GM21737 (cell line): ENCODE measurements at regions not wholly inside any gene's neighbourhood (a gene's known extent, or its start where the extent isn't known, plus 50 kb on each side); places are given as distances from the start of the nearest gene placed in this dataset.

Source experiments
- ATAC-seq: cut with Tn5 transposase; IDR thresholded peaks from one replicate; pipeline ENCODE4 v1.9.1; 2021; ENCODE audit warnings: mild to moderate bottlenecking, moderate library complexity; ENCODE audit not compliant: unreplicated experiment

- ATAC-seq, result no peak
Observed at GRCh38 chr2:106941372-106941993, 55.5 kb upstream of the ST6GAL2 start.

DNA sequence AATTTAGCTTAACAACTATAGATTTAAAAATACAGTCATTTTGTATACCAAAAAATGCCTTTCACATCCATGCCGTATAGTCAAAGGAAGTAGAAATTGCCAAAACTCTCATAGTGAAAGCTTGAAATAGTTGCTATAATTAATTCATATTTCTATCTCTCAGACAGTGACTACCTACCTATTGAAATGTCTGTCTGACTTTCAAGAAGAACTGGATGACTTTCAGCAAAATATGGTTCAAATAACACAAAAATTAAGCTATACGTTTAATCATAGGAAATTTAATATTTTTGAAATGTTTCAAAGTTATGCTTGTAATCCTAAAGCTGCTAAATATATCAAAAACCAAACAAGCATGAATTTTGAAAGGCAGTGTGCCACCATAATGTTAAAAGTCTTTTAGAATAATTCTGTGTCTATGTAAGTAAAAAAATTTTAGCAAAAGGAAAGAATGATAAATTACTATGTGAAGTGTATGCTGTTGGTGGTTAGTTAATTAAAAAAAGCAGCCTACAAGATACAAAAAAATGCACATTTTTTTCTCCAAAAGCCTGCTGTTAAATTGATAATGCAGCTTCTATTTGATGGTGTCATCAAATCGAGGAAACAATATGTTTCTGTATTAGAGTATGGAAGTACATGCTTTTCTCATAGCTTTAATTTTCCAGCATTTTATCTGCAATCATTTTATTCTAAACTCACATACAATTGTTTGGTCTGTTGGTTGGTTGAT, 57.7 kb upstream of the ST6GAL2 start:
- no peak for ATAC-seq

DNA sequence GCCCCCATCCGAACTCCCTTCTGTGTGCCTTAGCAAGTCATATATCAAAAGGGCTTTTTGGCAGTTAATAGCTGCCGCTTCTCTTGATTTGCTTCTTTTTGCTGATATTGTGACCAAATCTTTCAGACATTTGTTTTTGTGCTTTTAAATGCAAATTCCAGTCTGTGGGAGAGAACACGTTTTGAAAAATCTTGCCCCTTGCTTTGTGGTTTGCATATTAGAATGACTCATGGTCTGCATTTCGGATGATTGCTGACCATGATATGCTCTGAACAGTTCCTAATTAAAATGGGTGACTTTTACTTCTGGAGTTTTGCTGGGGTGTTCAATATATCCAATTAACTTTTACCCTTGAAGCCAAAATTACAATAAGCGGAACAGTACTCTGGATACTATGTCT, 58.2 kb upstream of the ST6GAL2 start:
- no peak for ATAC-seq

- no peak for ATAC-seq
Observed at GRCh38 chr2:106948540-106948939, 62.6 kb upstream of the ST6GAL2 start.

DNA sequence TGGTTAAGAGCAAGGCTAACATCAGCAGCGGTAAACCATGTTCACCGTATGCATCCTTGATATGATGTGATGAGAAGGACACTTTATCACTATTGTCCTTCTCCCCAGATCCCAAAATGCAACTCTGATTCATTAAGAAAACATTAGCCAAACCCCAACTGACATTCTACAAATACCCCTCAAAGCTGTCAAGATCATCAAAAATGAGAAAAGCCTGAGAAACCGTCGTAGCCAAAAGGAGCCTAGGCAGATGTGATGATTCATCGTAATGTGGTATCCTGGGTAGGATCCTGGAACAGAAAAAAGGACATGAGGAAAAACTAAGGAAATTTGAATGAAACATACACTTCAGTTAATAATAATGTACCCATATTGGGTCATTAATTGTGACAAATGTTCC, 67.3 kb upstream of the ST6GAL2 start:
- ATAC-seq, result no peak

GRCh38 chr2:106953779-106954178, 67.8 kb upstream of the ST6GAL2 start:
- ATAC-seq, result no peak

DNA sequence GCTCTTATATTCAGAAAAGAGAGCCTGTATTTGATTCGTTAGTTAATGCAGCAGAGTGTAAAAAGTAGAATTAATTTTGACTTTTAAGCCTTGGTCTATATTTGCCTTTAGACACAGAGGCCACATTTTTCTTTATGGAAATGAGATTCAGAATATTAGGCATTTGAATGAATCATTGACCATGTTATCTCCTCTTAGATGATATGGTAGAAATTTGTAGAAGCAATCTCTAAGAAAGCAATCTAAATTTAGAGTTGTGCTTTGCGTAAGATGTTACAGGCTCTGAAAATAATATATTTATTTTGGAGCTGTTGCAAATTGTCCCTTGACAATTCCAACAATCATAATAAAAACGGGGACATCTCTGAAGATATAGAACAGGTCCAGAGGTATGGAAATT, 68.3 kb upstream of the ST6GAL2 start:
- ATAC-seq, result no peak

- ATAC-seq, result no peak
Observed at GRCh38 chr2:106956416-106956815, 70.4 kb upstream of the ST6GAL2 start.

DNA sequence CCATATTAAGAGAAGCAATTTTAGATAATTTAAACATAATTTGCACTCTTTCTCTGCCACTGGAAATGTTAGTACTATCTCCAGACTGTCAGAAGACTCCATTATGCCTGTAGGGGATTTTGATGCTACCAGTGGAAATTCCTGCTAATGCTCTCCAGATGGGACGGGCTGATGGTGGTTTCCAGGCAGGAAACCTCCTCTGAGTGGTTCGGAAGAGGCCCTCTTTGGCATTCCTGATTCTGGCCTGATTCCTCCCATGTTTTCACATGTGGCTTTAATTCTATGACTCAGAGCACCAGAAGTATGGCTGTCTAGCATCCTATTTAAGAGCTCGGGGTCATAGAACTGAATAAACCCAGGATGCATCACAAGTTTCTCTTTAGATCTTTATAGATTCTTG, 70.9 kb upstream of the ST6GAL2 start:
- ATAC-seq, result no peak

- no peak for ATAC-seq
Observed at GRCh38 chr2:106959975-106960682, 74.2 kb upstream of the ST6GAL2 start.

GRCh38 chr2:106960683-106961161, 74.8 kb upstream of the ST6GAL2 start:
- ATAC-seq, result no peak

GRCh38 chr2:106961328-106961727, 75.4 kb upstream of the ST6GAL2 start:
- ATAC-seq, result no peak

DNA sequence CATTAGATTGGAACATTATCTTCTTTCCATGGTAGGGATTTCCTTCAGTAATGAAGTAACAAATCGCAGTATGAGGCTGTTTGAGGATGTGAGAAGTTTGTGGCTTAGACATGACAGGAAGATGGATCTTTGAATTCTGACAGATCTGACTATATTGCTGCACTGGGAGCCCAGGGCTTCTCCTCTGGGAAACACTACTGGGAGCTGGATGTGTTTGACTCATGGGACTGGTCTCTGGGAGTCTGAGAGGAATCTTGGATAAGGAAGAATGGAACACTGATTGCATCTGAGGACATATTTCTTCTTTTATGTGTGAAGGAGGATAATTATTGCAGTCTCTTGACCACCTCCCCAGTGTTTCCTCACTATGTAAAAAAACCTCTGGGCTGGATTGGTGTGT, 77.2 kb upstream of the ST6GAL2 start:
- no peak for ATAC-seq

DNA sequence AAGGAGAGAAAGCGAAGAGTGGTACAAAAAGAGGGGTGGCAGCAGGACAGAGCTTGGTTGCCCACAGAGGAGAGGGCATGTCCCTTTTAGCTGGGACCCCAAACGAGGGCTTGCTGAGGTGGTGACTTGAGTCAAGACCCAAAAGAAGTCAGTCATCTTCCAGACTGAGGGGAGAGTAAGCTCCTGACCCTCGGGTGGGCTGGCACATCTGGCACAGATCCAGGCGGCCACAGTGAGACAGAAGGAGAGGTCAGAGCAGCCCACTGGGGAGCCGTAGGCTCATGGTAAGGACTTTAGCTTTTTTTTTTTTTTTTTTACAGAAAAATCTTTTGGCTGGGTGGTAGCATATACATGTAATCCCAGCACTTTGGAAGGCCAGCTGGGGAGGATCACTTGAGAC, 77.9 kb upstream of the ST6GAL2 start:
- no peak for ATAC-seq

GRCh38 chr2:106965611-106966010, 79.6 kb upstream of the ST6GAL2 start:
- ATAC-seq, result no peak

DNA sequence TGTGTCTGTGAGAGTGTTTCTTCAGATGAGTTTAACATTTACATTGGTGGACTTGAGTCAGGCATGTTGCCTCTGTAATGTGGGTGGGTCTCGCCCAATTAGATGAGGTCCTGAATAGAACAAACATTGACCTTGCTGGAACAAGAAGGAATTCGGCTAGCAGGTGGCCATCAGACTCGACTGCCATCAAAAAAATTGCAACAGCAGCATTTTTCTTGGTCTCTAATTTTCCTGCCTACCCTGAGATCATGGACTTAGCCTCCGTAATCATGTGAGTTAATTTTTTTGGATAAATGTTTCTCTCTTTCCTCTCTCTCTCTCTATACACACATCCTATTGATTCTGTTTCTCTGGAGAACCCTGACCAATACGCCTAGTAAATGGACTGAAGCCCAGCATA, 83.8 kb upstream of the ST6GAL2 start:
- no peak for ATAC-seq

DNA sequence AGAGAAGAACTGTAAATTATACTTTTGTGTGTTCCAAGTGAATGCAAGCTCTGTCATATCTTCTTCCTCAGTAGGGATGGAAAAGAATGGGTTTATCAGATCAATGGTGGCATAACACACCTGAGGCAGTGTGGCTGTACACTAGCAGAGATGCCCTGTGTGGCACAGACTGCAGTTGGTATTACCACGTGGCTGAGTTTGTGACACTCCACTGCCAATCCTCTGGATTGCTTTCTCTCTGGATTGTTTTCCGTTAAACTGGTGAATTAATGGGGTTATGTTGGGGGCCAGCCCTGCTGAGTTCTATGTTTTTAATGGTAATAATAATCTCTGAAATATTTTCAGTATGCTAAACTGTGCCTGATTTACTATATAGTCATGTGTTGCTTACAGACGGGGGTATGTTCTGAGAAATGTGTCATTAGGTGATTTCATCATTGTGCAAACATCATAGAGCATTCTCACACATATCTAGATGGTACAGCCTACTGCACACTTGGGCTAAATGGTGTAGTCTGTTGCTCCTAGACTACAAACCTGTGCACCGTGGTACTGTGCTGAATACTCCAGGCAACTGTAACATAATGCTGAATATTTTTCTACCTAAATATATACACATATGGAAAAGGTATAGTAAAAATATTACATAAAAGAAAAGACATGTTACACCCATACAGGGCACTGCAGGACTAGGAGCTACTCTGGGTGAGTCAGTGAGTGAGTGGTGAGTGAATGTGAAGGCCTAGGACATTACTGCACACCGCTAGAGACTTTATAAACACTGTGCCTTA, 84.7 kb upstream of the ST6GAL2 start:
- no peak for ATAC-seq

- no peak for ATAC-seq
Observed at GRCh38 chr2:106972782-106973181, 86.8 kb upstream of the ST6GAL2 start.

- no peak for ATAC-seq
Observed at GRCh38 chr2:106974891-106975290, 88.9 kb upstream of the ST6GAL2 start.

DNA sequence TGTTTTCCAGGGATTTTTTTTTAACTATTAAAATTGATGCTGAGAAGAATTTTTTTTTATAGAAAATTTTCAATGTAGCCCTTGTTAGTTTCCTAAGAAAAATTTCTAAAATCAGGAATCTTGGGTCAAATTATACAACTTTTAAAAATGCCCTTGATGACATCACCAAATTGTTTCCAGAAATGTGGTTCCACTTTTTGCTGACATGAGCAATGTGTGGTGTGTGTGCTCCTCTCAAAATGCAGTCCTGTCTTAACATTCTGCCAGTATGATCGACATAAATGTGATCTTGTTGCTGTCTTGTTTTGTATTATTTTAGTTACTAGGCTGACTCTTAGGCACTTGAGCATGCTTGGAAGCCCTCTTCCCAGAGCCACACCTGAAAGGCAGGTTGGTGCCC, 89.7 kb upstream of the ST6GAL2 start:
- no peak for ATAC-seq

GRCh38 chr2:106976548-106976947, 90.6 kb upstream of the ST6GAL2 start:
- no peak for ATAC-seq
